H1 (cell line): ENCODE measurements at regions not wholly inside any gene's neighbourhood (a gene's known extent, or its start where the extent isn't known, plus 50 kb on each side); places are given as distances from the start of the nearest gene placed in this dataset.

Experiments used
- CTCF ChIA-PET: fragments of 300-600 bp; sonication (Branson Sonifier 250); formaldehyde crosslinking; loops from one replicate; lab custom pipeline; 2021; ENCODE audit not compliant: partially characterized antibody; lab: Charles Lee
- POLR2A ChIA-PET: fragments of 300-600 bp; sonication (Branson Sonifier 250); formaldehyde crosslinking; loops from one replicate; lab custom pipeline; 2021; ENCODE audit warnings: inconsistent platforms; ENCODE audit not compliant: partially characterized antibody; lab: Charles Lee
- DNase-seq, 2 experiments: peaks; one replicate each; pipeline versions ENCODE4 v3.0.0 to v3.0.0-alpha.2; 2010 to 2022; ENCODE audit warnings: low spot score in 2 of 2, low read depth in 1 of 2, mixed read lengths in 1 of 2
- FAIRE-seq: peaks from 2 replicates; lab custom pipeline; 2011; peaks lifted over from hg19 to GRCh38; lab: Jason Lieb, UNC
- H2AFZ ChIP-seq: 2 replicates; pipeline ENCODE4 v1.8.1; 2012; ENCODE audit warnings: low read length, inconsistent platforms
- H2AK5ac ChIP-seq: 2 replicates; pipeline ENCODE4 v1.6.1; 2013; ENCODE audit warnings: low read depth, low read length
- H2BK120ac ChIP-seq: replicated peaks from 2 replicates; pipeline ENCODE3; 2013; ENCODE audit warnings: low read depth, low read length, inconsistent platforms
- H2BK12ac ChIP-seq: 2 replicates; pipeline ENCODE4 v1.6.1; 2013; ENCODE audit warnings: low read depth, low read length
- H2BK15ac ChIP-seq: 2 replicates; pipeline ENCODE4 v1.6.1; 2013; ENCODE audit warnings: low read length
- H2BK20ac ChIP-seq: 2 replicates; pipeline ENCODE4 v1.6.1; 2013; ENCODE audit warnings: low read length
- H2BK5ac ChIP-seq: 2 replicates; pipeline ENCODE4 v1.6.1; 2013; ENCODE audit warnings: low read depth, low read length
- H3K14ac ChIP-seq: 2 replicates; pipeline ENCODE4 v1.6.1; 2013; ENCODE audit warnings: inconsistent platforms; ENCODE audit not compliant: insufficient read length
- H3K18ac ChIP-seq: 2 replicates; pipeline ENCODE4 v1.6.1; 2013; ENCODE audit warnings: low read length; ENCODE audit errors: extremely low read depth
- H3K23ac ChIP-seq: 2 replicates; pipeline ENCODE4 v1.6.1; 2013; ENCODE audit warnings: inconsistent platforms; ENCODE audit not compliant: insufficient read length
- H3K23me2 ChIP-seq: 2 replicates; pipeline ENCODE4 v1.6.1; 2013; ENCODE audit warnings: low read depth, low read length
- H3K27ac ChIP-seq: 2 replicates; pipeline ENCODE4 v1.6.1; 2011; ENCODE audit warnings: low read depth, low read length, inconsistent platforms
- H3K27me3 ChIP-seq, 4 experiments: replicated peaks in 1 of 4; 1 replicate in 1 of 4; 2 replicates in 3 of 4; pipeline versions ENCODE4 v1.6.1 to v1.8.1; 2011 to 2013; ENCODE audit warnings: low read length in 3 of 4, mild to moderate bottlenecking in 3 of 4, inconsistent platforms in 2 of 4, mixed read lengths in 2 of 4, moderate library complexity in 1 of 4; ENCODE audit not compliant: control insufficient read depth in 3 of 4, insufficient read depth in 3 of 4; ENCODE audit errors: extremely low read depth in 1 of 4
- H3K36me3 ChIP-seq, 4 experiments: 2 replicates each; pipeline versions ENCODE4 v1.6.1 to v1.8.1; 2011 to 2013; ENCODE audit warnings: mild to moderate bottlenecking in 4 of 4, low read length in 3 of 4, moderate library complexity in 2 of 4, control low read depth in 1 of 4, inconsistent platforms in 1 of 4; ENCODE audit not compliant: insufficient read depth in 4 of 4, control insufficient read depth in 2 of 4
- H3K4ac ChIP-seq: replicated peaks from 2 replicates; pipeline ENCODE3; 2013; ENCODE audit warnings: low read length, low read depth, mixed read lengths, inconsistent platforms; ENCODE audit not compliant: insufficient read length
- H3K4me1 ChIP-seq, 4 experiments: replicated peaks in 1 of 4; 1 replicate in 1 of 4; 2 replicates in 3 of 4; pipeline versions ENCODE4 v1.6.1 to v1.8.1; 2011 to 2013; ENCODE audit warnings: low read length in 3 of 4, inconsistent platforms in 2 of 4, mixed read lengths in 1 of 4; ENCODE audit not compliant: insufficient read depth in 4 of 4, control insufficient read depth in 3 of 4
- H3K4me2 ChIP-seq, 2 experiments: 2 replicates each; pipeline versions ENCODE4 v1.6.1 to v1.8.1; 2011 to 2013; ENCODE audit warnings: low read depth in 2 of 2, low read length in 2 of 2, control low read depth in 1 of 2, inconsistent platforms in 1 of 2, mild to moderate bottlenecking in 1 of 2; ENCODE audit not compliant: insufficient read depth in 1 of 2
- H3K4me3 ChIP-seq, 4 experiments: fragments of 200-600, 300-600 bp in 1 of 4; sonication (generic), shearing (Covaris generic), sonication (Bioruptor Twin) in 1 of 4; 2 replicates each; pipeline versions ENCODE4 v1.5.1 to v1.8.1; 2011 to 2016; ENCODE audit warnings: low read length in 4 of 4, low read depth in 3 of 4, control low read depth in 2 of 4, inconsistent platforms in 2 of 4, mild to moderate bottlenecking in 2 of 4, mixed read lengths in 1 of 4, moderate library complexity in 1 of 4; ENCODE audit not compliant: insufficient read depth in 2 of 4; ENCODE audit errors: extremely low read depth in 1 of 4
- H3K56ac ChIP-seq: replicated peaks from 2 replicates; pipeline ENCODE3; 2013; ENCODE audit warnings: low read depth, mild to moderate bottlenecking, mixed read lengths, low read length, inconsistent platforms; ENCODE audit not compliant: insufficient read length
- H3K79me1 ChIP-seq: 2 replicates; pipeline ENCODE4 v1.6.1; 2013; ENCODE audit warnings: low read depth, low read length, control low read depth
- H3K79me2 ChIP-seq, 2 experiments: 2 replicates each; pipeline versions ENCODE4 v1.6.1 to v1.8.1; 2012 to 2013; ENCODE audit warnings: low read length in 2 of 2, mild to moderate bottlenecking in 2 of 2, inconsistent platforms in 1 of 2; ENCODE audit not compliant: insufficient read depth in 2 of 2, control insufficient read depth in 1 of 2
- H3K9ac ChIP-seq, 4 experiments: replicated peaks in 1 of 4; 1 replicate in 1 of 4; 2 replicates in 3 of 4; pipeline versions ENCODE4 v1.6.1 to v1.8.1; 2011 to 2013; ENCODE audit warnings: low read depth in 3 of 4, low read length in 3 of 4, control low read depth in 2 of 4, mild to moderate bottlenecking in 2 of 4, moderate library complexity in 2 of 4, inconsistent platforms in 1 of 4; ENCODE audit errors: extremely low read depth in 1 of 4
- H3K9me3 ChIP-seq, 2 experiments: 2 replicates each; pipeline versions ENCODE4 v1.6.1 to v1.8.1; 2012 to 2013; ENCODE audit warnings: mild to moderate bottlenecking in 2 of 2, moderate library complexity in 2 of 2, control low read depth in 1 of 2, inconsistent platforms in 1 of 2, low read depth in 1 of 2, low read length in 1 of 2, mixed read lengths in 1 of 2; ENCODE audit not compliant: insufficient read depth in 2 of 2
- H4K20me1 ChIP-seq, 2 experiments: replicated peaks in 1 of 2; 2 replicates each; pipeline versions ENCODE3 to v1.8.1; 2011 to 2013; ENCODE audit warnings: inconsistent platforms in 2 of 2, low read length in 2 of 2, mild to moderate bottlenecking in 1 of 2; ENCODE audit not compliant: insufficient read depth in 2 of 2, control insufficient read depth in 1 of 2
- H4K5ac ChIP-seq: 2 replicates; pipeline ENCODE4 v1.6.1; 2013; ENCODE audit warnings: low read length, low read depth, mixed read lengths, inconsistent platforms; ENCODE audit not compliant: insufficient read length
- H4K8ac ChIP-seq: 2 replicates; pipeline ENCODE4 v1.8.0; 2013; ENCODE audit warnings: mild to moderate bottlenecking, moderate library complexity, low read length, inconsistent platforms; ENCODE audit not compliant: insufficient read depth; ENCODE audit errors: extremely low read depth
- H4K91ac ChIP-seq: replicated peaks from 2 replicates; pipeline ENCODE3; 2013; ENCODE audit warnings: low read length, mixed read lengths, inconsistent platforms; ENCODE audit not compliant: insufficient read length
- BCL11A ChIP-seq, 2 experiments: IDR thresholded peaks; one replicate each; pipeline ENCODE4 v1.6.1; 2011; ENCODE audit warnings: low read depth in 2 of 2, low read length in 2 of 2, mild to moderate bottlenecking in 2 of 2
- JUND ChIP-seq: IDR thresholded peaks from 2 replicates; pipeline ENCODE4 v1.6.1; 2011; ENCODE audit warnings: mild to moderate bottlenecking, improper control_type of control experiment, low read length
- NANOG ChIP-seq: IDR thresholded peaks from 2 replicates; pipeline ENCODE4 v1.6.1; 2011; ENCODE audit warnings: low read length, low read depth, mild to moderate bottlenecking, inconsistent platforms; ENCODE audit not compliant: insufficient read depth, poor library complexity, severe bottlenecking
- SP1 ChIP-seq: IDR thresholded peaks from 2 replicates; pipeline ENCODE4 v1.6.1; 2011; ENCODE audit warnings: low read depth, low read length
- TEAD4 ChIP-seq: IDR thresholded peaks from 2 replicates; pipeline ENCODE4 v1.6.1; 2012; ENCODE audit warnings: low read depth, low read length, inconsistent platforms, mixed read lengths
- WGBS, 2 experiments: shearing (Covaris generic) in 1 of 2; methylation state at CpG; one replicate each; pipeline versions ENCODE4 v1.1.6 to v1.1.7; 2013 to 2015; ENCODE audit warnings: low lambda C conversion rate in 2 of 2, mixed read lengths in 2 of 2, inconsistent platforms in 1 of 2, low coverage in 1 of 2, missing lambda C conversion rate in 1 of 2; ENCODE audit not compliant: insufficient replicate concordance in 2 of 2, insufficient coverage in 1 of 2, insufficient read length in 1 of 2; ENCODE audit errors: extremely low coverage in 1 of 2, missing lambda C conversion rate in 1 of 2; 5-methylcytosine and 5-hydroxymethylcytosine counted together

GRCh38 chr14:87170179-87170578, 822.8 kb downstream of the GALC start:
- TF ChIP-seq NANOG (peak; percentile 72), TEAD4 (peak; percentile 80), JUND (no peak), SP1 (no peak), BCL11A (IDR thresholded peaks at IDR 0.05; ENCODE audit: low read depth in 2 of 2, low read length in 2 of 2) (peak; percentile 57 to 65)
- TF ChIP-seq, all 59 proteins: peak for 3
- H3K79me2 ChIP-seq, result no peaks in the 10 kb centered on the region
- H3K56ac ChIP-seq, result no peak overlapping the region
- no peak overlapping the region for H4K5ac ChIP-seq
- H3K4ac ChIP-seq, result no peak overlapping the region
- FAIRE-seq, result no peak
- no peaks in the 10 kb centered on the region for H3K23me2 ChIP-seq
- H2BK120ac ChIP-seq, result no peak overlapping the region
- H2BK5ac ChIP-seq, result no peak overlapping the region
- no peak overlapping the region for H2AK5ac ChIP-seq
- H3K36me3 ChIP-seq, result no peaks in the 10 kb centered on the region
- no peak overlapping the region for H2BK15ac ChIP-seq
- no peak overlapping the region for H2AFZ ChIP-seq
- H2BK12ac ChIP-seq, result no peak overlapping the region
- no peaks in the 10 kb centered on the region for H4K20me1 ChIP-seq
- no peaks in the 10 kb centered on the region for H3K9me3 ChIP-seq
- H3K4me1 ChIP-seq, result peaks cover 0 to 7% (median 1%) of the 10 kb centered on the region in 4 experiments; a peak in 4 of 7 replicates
- H3K4me2 ChIP-seq, result no peak overlapping the region; a peak in 1 of 4 replicates
- no peak overlapping the region for H3K18ac ChIP-seq
- no peak overlapping the region for H3K23ac ChIP-seq
- 26% methylated on average over 3 of the region's 3 CpGs; no CpG with 5 or more reads in 1 of the 2 experiments for WGBS, 2 experiments
- ChIA-PET POLR2A (no interaction called here), CTCF (no interaction called here)
- H3K79me1 ChIP-seq, result no peaks in the 10 kb centered on the region
- H3K14ac ChIP-seq, result no peak overlapping the region
- no peak overlapping the region for H3K4me3 ChIP-seq
- H3K9ac ChIP-seq, result no peak overlapping the region
- H2BK20ac ChIP-seq, result no peak overlapping the region
- no peak overlapping the region for H4K91ac ChIP-seq
- no peak overlapping the region for H3K27ac ChIP-seq
- no peak overlapping the region for H4K8ac ChIP-seq
- peak in 1 of 2 experiments; percentile 13 for DNase-seq
- no peaks in the 10 kb centered on the region for H3K27me3 ChIP-seq
